Parathyroid adenoma (tissue), 2 donors: ENCODE measurements at regions not wholly inside any gene's neighbourhood (a gene's known extent, or its start where the extent isn't known, plus 50 kb on each side); places are given as distances from the start of the nearest gene placed in this dataset.

Experiments used
- H2AFZ ChIP-seq: fragments of 300-600 bp; sonication (generic); one replicate; pipeline ENCODE4 v1.7.0; 2017; ENCODE audit warnings: antibody characterized with exemption, mild to moderate bottlenecking
- H3K27ac ChIP-seq: fragments of 300-600 bp; sonication (generic); one replicate; pipeline ENCODE4 v1.7.0; 2017
- H3K27me3 ChIP-seq: fragments of 300-600 bp; sonication (generic); one replicate; pipeline ENCODE4 v1.7.0; 2017; ENCODE audit warnings: low read length; ENCODE audit not compliant: control insufficient read depth, insufficient read depth
- H3K36me3 ChIP-seq: fragments of 300-600 bp; sonication (generic); one replicate; pipeline ENCODE4 v1.7.0; 2017; ENCODE audit warnings: low read length; ENCODE audit not compliant: control insufficient read depth, insufficient read depth
- H3K4me1 ChIP-seq: fragments of 300-600 bp; sonication (generic); one replicate; pipeline ENCODE4 v1.7.0; 2017; ENCODE audit warnings: control low read depth
- H3K4me2 ChIP-seq: fragments of 300-600 bp; sonication (generic); one replicate; pipeline ENCODE4 v1.7.0; 2017; ENCODE audit warnings: low read length
- H3K4me3 ChIP-seq: fragments of 300-600 bp; sonication (generic); one replicate; pipeline ENCODE4 v1.7.0; 2017; ENCODE audit warnings: low read depth, low read length
- H3K79me2 ChIP-seq: fragments of 300-600 bp; sonication (generic); one replicate; pipeline ENCODE4 v1.7.0; 2017; ENCODE audit warnings: control low read depth
- H3K9ac ChIP-seq: fragments of 300-600 bp; sonication (generic); one replicate; pipeline ENCODE4 v1.7.0; 2017; ENCODE audit warnings: mild to moderate bottlenecking
- H3K9me3 ChIP-seq: fragments of 300-600 bp; sonication (generic); one replicate; pipeline ENCODE4 v1.7.0; 2017; ENCODE audit warnings: low read length; ENCODE audit not compliant: control insufficient read depth
- CTCF ChIP-seq: fragments of 300-600 bp; sonication (generic); IDR thresholded peaks from one replicate; pipeline ENCODE4 v1.7.0; 2017; ENCODE audit warnings: antibody characterized with exemption, mild to moderate bottlenecking
- donor health status: primary hyperparathyroidism.

DNA sequence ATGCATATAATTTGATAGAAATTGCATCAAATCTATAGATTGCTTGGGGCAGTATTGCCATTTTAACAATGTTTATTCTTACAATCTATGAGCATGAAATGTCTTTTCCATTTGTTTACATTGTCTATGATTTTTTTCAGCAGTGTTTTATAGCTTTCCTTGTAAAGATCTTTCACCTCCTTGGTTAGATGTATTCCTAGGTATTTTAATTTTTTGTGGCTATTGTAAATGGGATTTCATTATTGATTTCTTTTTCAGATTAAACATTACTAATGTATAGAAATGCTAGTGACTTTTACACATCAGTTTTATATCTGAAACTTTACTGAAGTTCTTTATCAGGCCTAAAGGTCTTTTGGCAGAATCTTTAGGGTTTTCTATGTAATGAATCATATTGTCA, 237.6 kb upstream of the STAC start:
- Histone ChIP-seq H2AFZ (no peak overlapping the region), H3K36me3 (no peaks in the 10 kb centered on the region), H3K4me1 (no peaks in the 10 kb centered on the region), H3K27me3 (no peaks in the 10 kb centered on the region), H3K9me3 (no peaks in the 10 kb centered on the region), H3K27ac (no peak overlapping the region), H3K4me3 (no peak overlapping the region), H3K9ac (no peak overlapping the region), H3K79me2 (no peaks in the 10 kb centered on the region), H3K4me2 (no peak overlapping the region)
- no peak for TF ChIP-seq CTCF

DNA sequence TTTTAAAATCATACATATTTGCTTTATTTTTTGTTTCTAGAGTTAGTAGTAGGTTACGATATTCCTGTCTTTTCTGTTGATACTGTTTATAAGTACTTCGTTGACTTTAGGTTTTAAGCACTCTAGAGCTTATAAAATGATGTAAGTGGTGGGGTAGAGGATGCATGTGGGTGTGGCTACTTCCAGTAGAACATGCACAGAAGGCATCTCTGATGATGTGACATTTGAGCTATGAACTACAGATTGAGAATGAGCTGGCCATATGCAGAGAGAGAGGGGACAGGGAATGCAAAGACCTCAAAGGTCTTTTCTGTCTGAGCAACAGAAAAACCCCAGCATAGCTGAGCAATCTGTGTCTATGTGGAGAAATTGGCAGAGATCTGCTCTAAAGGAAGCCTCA, 233.9 kb upstream of the STAC start:
- Histone ChIP-seq H3K79me2 (no peaks in the 10 kb centered on the region), H3K27ac (no peak overlapping the region), H3K4me3 (no peak overlapping the region), H3K27me3 (no peaks in the 10 kb centered on the region), H3K4me1 (no peaks in the 10 kb centered on the region), H3K4me2 (no peak overlapping the region), H2AFZ (no peak overlapping the region), H3K9ac (no peak overlapping the region), H3K9me3 (no peaks in the 10 kb centered on the region), H3K36me3 (no peaks in the 10 kb centered on the region)
- TF ChIP-seq CTCF = no peak

GRCh38 chr3:36147934-36148558, 232.3 kb upstream of the STAC start:
- Histone ChIP-seq H3K4me1 (no peaks in the 10 kb centered on the region), H3K9me3 (no peaks in the 10 kb centered on the region), H3K79me2 (no peaks in the 10 kb centered on the region), H3K27ac (no peak overlapping the region), H3K9ac (no peak overlapping the region), H3K4me3 (no peak overlapping the region), H3K27me3 (no peaks in the 10 kb centered on the region), H2AFZ (no peak overlapping the region), H3K4me2 (no peak overlapping the region), H3K36me3 (no peaks in the 10 kb centered on the region)
- TF ChIP-seq CTCF = no peak

- no peak overlapping the region for H3K4me3 ChIP-seq
- no peak overlapping the region for H3K4me2 ChIP-seq
- H3K4me1 ChIP-seq = no peaks in the 10 kb centered on the region
- H3K36me3 ChIP-seq = no peaks in the 10 kb centered on the region
- H3K27me3 ChIP-seq = no peaks in the 10 kb centered on the region
- no peaks in the 10 kb centered on the region for H3K79me2 ChIP-seq
- no peak for TF ChIP-seq CTCF
- H3K9me3 ChIP-seq = no peaks in the 10 kb centered on the region
- no peak overlapping the region for H3K27ac ChIP-seq
- H3K9ac ChIP-seq = no peak overlapping the region
- no peak overlapping the region for H2AFZ ChIP-seq
Measured at GRCh38 chr3:36149447-36149865, 230.8 kb upstream of the STAC start.

DNA sequence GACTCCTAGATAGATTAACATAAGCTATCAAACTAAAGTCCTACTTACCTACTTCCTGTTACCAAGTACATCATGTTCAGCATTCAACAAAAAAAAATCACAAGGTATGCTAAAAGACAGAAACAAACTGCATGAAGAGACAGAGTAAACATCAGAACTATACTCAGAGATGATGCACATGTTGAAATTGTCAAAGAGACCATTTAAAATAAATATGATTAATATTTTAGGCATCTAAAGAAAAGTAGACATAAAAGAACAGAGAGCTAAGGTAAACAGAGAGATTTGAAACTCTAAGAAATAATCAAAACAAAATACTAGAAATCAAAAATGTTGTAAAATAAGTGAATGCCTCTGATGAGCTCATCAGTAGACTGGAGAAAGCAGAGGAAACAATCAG, 224.8 kb upstream of the STAC start:
- Histone ChIP-seq H3K4me2 (no peak overlapping the region), H3K27ac (no peak overlapping the region), H2AFZ (no peak overlapping the region), H3K9me3 (no peaks in the 10 kb centered on the region), H3K27me3 (no peaks in the 10 kb centered on the region), H3K36me3 (no peaks in the 10 kb centered on the region), H3K79me2 (no peaks in the 10 kb centered on the region), H3K9ac (no peak overlapping the region), H3K4me1 (no peaks in the 10 kb centered on the region), H3K4me3 (no peak overlapping the region)
- TF ChIP-seq CTCF = no peak
